K562 (cell line): ENCODE measurements at regions not wholly inside any gene's neighbourhood (a gene's known extent, or its start where the extent isn't known, plus 50 kb on each side); places are given as distances from the start of the nearest gene placed in this dataset.

Experiments used
- ATAC-seq: fragments of 200-7000 bp; cut with Tn5 transposase; 3 replicates; pipeline ENCODE4 v1.9.1; 2020; ENCODE audit warnings: moderate library complexity
- BruUV-seq: library from RNA; stranded (reverse); fragments of 400-500 nt; replicated peaks from 2 replicates; lab custom pipeline; 2021; lab: Mats Ljungman, UMichigan
- CTCF ChIA-PET: fragments of 300-600 bp; formaldehyde crosslinking; extraction: SDS; loops from one replicate; lab custom pipeline; 2021; ENCODE audit warnings: low intra/inter-chr PET ratio; lab: Yijun Ruan, JAX
- POLR2A ChIA-PET: fragments of 300-600, 350-650 bp; sonication (Branson Sonifier 250); formaldehyde crosslinking; extraction: SDS; loops from one replicate; lab custom pipeline; 2021; ENCODE audit warnings: antibody characterized with exemption, inconsistent platforms; lab: Yijun Ruan, JAX
- DNase-seq, 4 experiments: peaks; one replicate each; pipeline versions ENCODE4 v3.0.0 to v3.0.0-alpha.2; 2011 to 2018; ENCODE audit warnings: low spot score in 3 of 4, mixed read lengths in 3 of 4; ENCODE audit errors: extremely low read depth in 1 of 4
- FAIRE-seq: peaks from 2 replicates; lab custom pipeline; 2011; peaks lifted over from hg19 to GRCh38; lab: Jason Lieb, UNC
- H2AFZ ChIP-seq: 2 replicates; pipeline ENCODE4 v1.6.0; 2011; ENCODE audit warnings: low read depth, low read length, control low read depth, inconsistent platforms
- H3K27ac ChIP-seq: fragments of 200-600 bp; 3 replicates; pipeline ENCODE4 v1.8.0; 2011; ENCODE audit warnings: low read depth, mild to moderate bottlenecking, control low read depth, inconsistent platforms, low read length, moderate library complexity, mixed read lengths; ENCODE audit errors: extremely low read depth
- H3K27me3 ChIP-seq, 2 experiments: fragments of 300-600 bp in 1 of 2; 2 replicates in 1 of 2; 3 replicates in 1 of 2; pipeline versions ENCODE4 v1.6.0 to v1.8.0; 2011; ENCODE audit warnings: inconsistent platforms in 2 of 2, low read length in 2 of 2, mild to moderate bottlenecking in 1 of 2, mixed read lengths in 1 of 2, moderate library complexity in 1 of 2; ENCODE audit not compliant: control insufficient read depth in 2 of 2, insufficient read depth in 2 of 2
- H3K36me3 ChIP-seq: fragments of 300-600 bp; 3 replicates; pipeline ENCODE4 v1.8.0; 2011; ENCODE audit warnings: mild to moderate bottlenecking, low read length, inconsistent platforms; ENCODE audit not compliant: control insufficient read depth, insufficient read depth
- H3K4me1 ChIP-seq, 2 experiments: fragments of 200-600 bp in 1 of 2; replicated peaks in 1 of 2; 2 replicates in 1 of 2; 3 replicates in 1 of 2; pipeline versions ENCODE4 v1.5.1 to v1.8.0; 2011; ENCODE audit warnings: inconsistent platforms in 2 of 2, low read length in 2 of 2, mild to moderate bottlenecking in 1 of 2, mixed read lengths in 1 of 2, moderate library complexity in 1 of 2; ENCODE audit not compliant: control insufficient read depth in 2 of 2, insufficient read depth in 2 of 2
- H3K4me2 ChIP-seq: 2 replicates; pipeline ENCODE4 v1.6.1; 2011; ENCODE audit warnings: low read length, control low read depth, inconsistent platforms, mixed read lengths; ENCODE audit not compliant: insufficient read depth
- H3K4me3 ChIP-seq: fragments of 200-600 bp; sonication (generic), shearing (Covaris generic); 2 replicates; pipeline ENCODE4 v1.5.1; 2016; ENCODE audit warnings: control low read depth, inconsistent platforms
- H3K79me2 ChIP-seq: fragments of 200-600 bp; 3 replicates; pipeline ENCODE4 v1.8.0; 2011; ENCODE audit warnings: low read length, inconsistent platforms; ENCODE audit not compliant: control insufficient read depth, insufficient read depth
- H3K9ac ChIP-seq, 2 experiments: 2 replicates each; pipeline versions ENCODE4 v1.6.0 to v1.6.1; 2011; ENCODE audit warnings: low read depth in 2 of 2, low read length in 2 of 2, control low read depth in 1 of 2, inconsistent platforms in 1 of 2, mild to moderate bottlenecking in 1 of 2, mixed read lengths in 1 of 2; ENCODE audit not compliant: insufficient read depth in 1 of 2
- H3K9me1 ChIP-seq: one replicate; pipeline ENCODE4 v1.6.0; 2011; ENCODE audit warnings: inconsistent platforms, mild to moderate bottlenecking, low read length, moderate library complexity; ENCODE audit not compliant: control insufficient read depth, insufficient read depth
- H3K9me3 ChIP-seq: replicated peaks from 2 replicates; pipeline ENCODE4 v1.5.1; 2011; ENCODE audit warnings: low read depth, low read length, inconsistent platforms; ENCODE audit not compliant: control insufficient read depth, insufficient read depth
- H4K20me1 ChIP-seq: replicated peaks from 2 replicates; pipeline ENCODE4 v1.6.1; 2011; ENCODE audit warnings: low read length, inconsistent platforms, mixed read lengths; ENCODE audit not compliant: control insufficient read depth, insufficient read depth
- KLF16 ChIP-seq: IDR thresholded peaks from 2 replicates; pipeline ENCODE4 v1.6.1; 2016; ENCODE audit warnings: antibody characterized with exemption
- NFRKB ChIP-seq: fragments of 450-650 bp; IDR thresholded peaks from 2 replicates; pipeline ENCODE4 v1.6.1; 2016; ENCODE audit warnings: low read depth
- TGIF2 ChIP-seq: sonication (generic); formaldehyde crosslinking; IDR thresholded peaks from 2 replicates; pipeline ENCODE4 v1.8.1; 2022; ENCODE audit warnings: mild to moderate bottlenecking, missing genetic modification reagents, moderate library complexity
- ZBTB1 ChIP-seq: sonication (generic); formaldehyde crosslinking; IDR thresholded peaks from 2 replicates; pipeline ENCODE4 v1.8.1; 2023; ENCODE audit warnings: missing genetic modification reagents, low read depth, mild to moderate bottlenecking, borderline replicate concordance
- ZNF507 ChIP-seq: conservative IDR thresholded peaks from 2 replicates; pipeline ENCODE4 v1.6.1; 2017; ENCODE audit warnings: missing genetic modification characterization, missing compliant biosample characterization
- WGBS: fragments of 100-300 bp; shearing (Covaris generic); methylation state at CpG from one replicate; pipeline ENCODE4 v1.1.6; 2016; ENCODE audit warnings: low coverage, mixed read lengths; ENCODE audit not compliant: insufficient coverage; ENCODE audit errors: missing lambda C conversion rate; 5-methylcytosine and 5-hydroxymethylcytosine counted together
- in situ Hi-C: fragments of 300-500 bp; cut with MboI; formaldehyde crosslinking; loops from 4 replicates; pipeline ENCODE4 v1.15.0; 2018; ENCODE audit warnings: inconsistent platforms, mixed read lengths
- intact Hi-C: fragments of 100-400 bp; cut with micrococcal nuclease; formaldehyde crosslinking; loops from 2 replicates; pipeline ENCODE4 v1.14.2; 2022
- TF ChIP-seq, protein P1 (sequence below): fragments of 250-450 bp; sonication (Bioruptor Pico); IDR thresholded peaks from 2 replicates; pipeline ENCODE4 v1.9.0; 2021; ENCODE audit warnings: mild to moderate bottlenecking, inconsistent platforms
- TF ChIP-seq, protein P2 (sequence below): fragments of 450-650 bp; IDR thresholded peaks from 2 replicates; pipeline ENCODE4 v1.6.1; 2017; ENCODE audit warnings: mild to moderate bottlenecking, moderate library complexity

- ChIA-PET CTCF (no interaction called here), POLR2A (no interaction called here)
- DNase-seq (no peak), FAIRE-seq (no peak), ATAC-seq (no peak)
- H2AFZ ChIP-seq, result no peak overlapping the region
- H3K79me2 ChIP-seq, result no peaks in the 10 kb centered on the region
- H3K9me1 ChIP-seq, result no peaks in the 10 kb centered on the region
- no peak overlapping the region for H3K4me3 ChIP-seq
- no TSS peak for BruUV-seq
- in situ Hi-C loops, result no loop called here
- H3K4me1 ChIP-seq, result no peaks in the 10 kb centered on the region
- H3K27ac ChIP-seq, result no peak overlapping the region
- H4K20me1 ChIP-seq, result no peaks in the 10 kb centered on the region
- no peaks in the 10 kb centered on the region for H3K36me3 ChIP-seq
- no peak overlapping the region for H3K9ac ChIP-seq
- H3K4me2 ChIP-seq, result no peak overlapping the region
- no peaks in the 10 kb centered on the region for H3K9me3 ChIP-seq
- TF ChIP-seq TGIF2 (CRISPR knock-in tag) (no peak), KLF16 (no peak), NFRKB (no peak), ZBTB1 (CRISPR knock-in tag) (no peak), ZNF507 (tag) (no peak)
- TF ChIP-seq, protein P1, sequence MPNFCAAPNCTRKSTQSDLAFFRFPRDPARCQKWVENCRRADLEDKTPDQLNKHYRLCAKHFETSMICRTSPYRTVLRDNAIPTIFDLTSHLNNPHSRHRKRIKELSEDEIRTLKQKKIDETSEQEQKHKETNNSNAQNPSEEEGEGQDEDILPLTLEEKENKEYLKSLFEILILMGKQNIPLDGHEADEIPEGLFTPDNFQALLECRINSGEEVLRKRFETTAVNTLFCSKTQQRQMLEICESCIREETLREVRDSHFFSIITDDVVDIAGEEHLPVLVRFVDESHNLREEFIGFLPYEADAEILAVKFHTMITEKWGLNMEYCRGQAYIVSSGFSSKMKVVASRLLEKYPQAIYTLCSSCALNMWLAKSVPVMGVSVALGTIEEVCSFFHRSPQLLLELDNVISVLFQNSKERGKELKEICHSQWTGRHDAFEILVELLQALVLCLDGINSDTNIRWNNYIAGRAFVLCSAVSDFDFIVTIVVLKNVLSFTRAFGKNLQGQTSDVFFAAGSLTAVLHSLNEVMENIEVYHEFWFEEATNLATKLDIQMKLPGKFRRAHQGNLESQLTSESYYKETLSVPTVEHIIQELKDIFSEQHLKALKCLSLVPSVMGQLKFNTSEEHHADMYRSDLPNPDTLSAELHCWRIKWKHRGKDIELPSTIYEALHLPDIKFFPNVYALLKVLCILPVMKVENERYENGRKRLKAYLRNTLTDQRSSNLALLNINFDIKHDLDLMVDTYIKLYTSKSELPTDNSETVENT (CRISPR knock-in tag), result no peak
- TF ChIP-seq, protein P2, sequence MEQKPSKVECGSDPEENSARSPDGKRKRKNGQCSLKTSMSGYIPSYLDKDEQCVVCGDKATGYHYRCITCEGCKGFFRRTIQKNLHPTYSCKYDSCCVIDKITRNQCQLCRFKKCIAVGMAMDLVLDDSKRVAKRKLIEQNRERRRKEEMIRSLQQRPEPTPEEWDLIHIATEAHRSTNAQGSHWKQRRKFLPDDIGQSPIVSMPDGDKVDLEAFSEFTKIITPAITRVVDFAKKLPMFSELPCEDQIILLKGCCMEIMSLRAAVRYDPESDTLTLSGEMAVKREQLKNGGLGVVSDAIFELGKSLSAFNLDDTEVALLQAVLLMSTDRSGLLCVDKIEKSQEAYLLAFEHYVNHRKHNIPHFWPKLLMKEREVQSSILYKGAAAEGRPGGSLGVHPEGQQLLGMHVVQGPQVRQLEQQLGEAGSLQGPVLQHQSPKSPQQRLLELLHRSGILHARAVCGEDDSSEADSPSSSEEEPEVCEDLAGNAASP, result no peak
- 0% methylated on average over 2 of the region's 2 CpGs for WGBS
- no peaks in the 10 kb centered on the region for H3K27me3 ChIP-seq
- intact Hi-C loops, result no loop called here
Observed at GRCh38 chr14:81737938-81738337, 204.3 kb upstream of the SEL1L start.
